ENCODE measurements at regions not wholly inside any gene's neighbourhood (a gene's known extent, or its start where the extent isn't known, plus 50 kb on each side); places are given as distances from the start of the nearest gene placed in this dataset.

- Mint-ChIP-seq H3K27me3 (ENCODE audit: low read depth) (no peaks in the 10 kb centered on the region), H3K4me1 (peaks cover 22% of the 10 kb centered on the region), H3K9me3 (peaks cover 8% of the 10 kb centered on the region), H3K4me3 (no peak overlapping the region), H3K36me3 (ENCODE audit: low read depth) (no peaks in the 10 kb centered on the region), H3K27ac (ENCODE audit: unreplicated experiment) (peak overlapping the region; percentile 45)
- no peak for TF ChIP-seq CTCF (conservative IDR thresholded peaks at IDR 0.05)
- DNase-seq (ENCODE audit: low read depth, low spot score) = no peak
Observed at GRCh38 chr20:17803765-17804164, 104.0 kb downstream of the BANF2 start.

- Mint-ChIP-seq H3K4me3 (no peak overlapping the region), H3K27me3 (ENCODE audit: low read depth) (peaks cover 2% of the 10 kb centered on the region), H3K4me1 (no peaks in the 10 kb centered on the region), H3K36me3 (ENCODE audit: low read depth) (no peaks in the 10 kb centered on the region), H3K9me3 (peaks cover 9% of the 10 kb centered on the region), H3K27ac (ENCODE audit: unreplicated experiment) (no peak overlapping the region)
- DNase-seq (ENCODE audit: low read depth, low spot score) = no peak
- TF ChIP-seq CTCF (conservative IDR thresholded peaks at IDR 0.05) = no peak
Observed at GRCh38 chr20:17799575-17800227, 99.9 kb downstream of the BANF2 start.

DNA sequence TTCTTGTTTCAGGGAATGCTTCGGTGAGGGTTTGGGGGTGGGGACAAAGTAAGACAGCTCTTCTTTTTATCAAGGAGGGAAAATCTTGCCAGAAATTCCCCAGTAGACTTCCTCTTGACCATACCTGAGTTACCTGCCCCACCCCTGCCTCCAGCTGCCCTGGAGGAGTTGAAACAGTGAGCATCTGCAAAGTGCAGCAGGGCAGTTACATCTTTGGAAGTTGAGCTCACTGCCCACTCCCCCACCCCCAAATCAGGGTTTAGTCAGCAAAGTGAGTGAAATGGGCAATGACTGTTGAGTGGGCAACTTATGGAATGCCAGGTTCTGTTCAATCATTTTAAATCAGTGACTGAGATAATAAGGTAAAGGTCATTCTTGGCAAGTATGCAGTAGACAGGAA is 98.8 kb downstream of the BANF2 start:
- TF ChIP-seq CTCF (conservative IDR thresholded peaks at IDR 0.05) = no peak
- Mint-ChIP-seq H3K4me1 (no peaks in the 10 kb centered on the region), H3K4me3 (no peak overlapping the region), H3K27ac (ENCODE audit: unreplicated experiment) (no peak overlapping the region), H3K36me3 (ENCODE audit: low read depth) (no peaks in the 10 kb centered on the region), H3K9me3 (peaks cover 9% of the 10 kb centered on the region), H3K27me3 (ENCODE audit: low read depth) (peaks cover 2% of the 10 kb centered on the region)
- no peak for DNase-seq (ENCODE audit: low read depth, low spot score)

DNA sequence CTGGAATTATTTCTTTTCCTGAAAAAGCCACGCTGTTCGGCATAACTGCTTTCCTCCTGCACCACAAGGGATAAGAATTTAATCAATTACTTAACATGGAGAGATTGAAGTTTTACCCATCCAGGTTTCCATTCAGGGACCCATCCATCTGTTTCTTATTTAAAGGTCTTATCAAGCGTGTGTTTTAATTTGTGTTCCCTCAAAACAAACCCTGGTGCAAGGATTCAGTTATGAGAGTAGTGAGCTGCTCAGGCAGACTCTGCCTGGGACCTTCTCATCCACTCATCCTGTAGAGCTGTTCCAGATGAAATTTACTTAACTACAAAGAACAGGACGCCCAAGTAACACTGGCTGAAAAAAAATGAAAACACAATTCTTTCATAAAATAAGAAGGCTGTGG is 97.8 kb downstream of the BANF2 start:
- peaks cover 2% of the 10 kb centered on the region for H3K27me3 Mint-ChIP-seq (ENCODE audit: low read depth)
- no peak for TF ChIP-seq CTCF (conservative IDR thresholded peaks at IDR 0.05)
- DNase-seq (ENCODE audit: low read depth, low spot score) = no peak
- H3K9me3 Mint-ChIP-seq = peaks cover 9% of the 10 kb centered on the region
- H3K4me1 Mint-ChIP-seq = no peaks in the 10 kb centered on the region
- no peak overlapping the region for H3K4me3 Mint-ChIP-seq
- no peaks in the 10 kb centered on the region for H3K36me3 Mint-ChIP-seq (ENCODE audit: low read depth)
- H3K27ac Mint-ChIP-seq (ENCODE audit: unreplicated experiment) = no peak overlapping the region

DNA sequence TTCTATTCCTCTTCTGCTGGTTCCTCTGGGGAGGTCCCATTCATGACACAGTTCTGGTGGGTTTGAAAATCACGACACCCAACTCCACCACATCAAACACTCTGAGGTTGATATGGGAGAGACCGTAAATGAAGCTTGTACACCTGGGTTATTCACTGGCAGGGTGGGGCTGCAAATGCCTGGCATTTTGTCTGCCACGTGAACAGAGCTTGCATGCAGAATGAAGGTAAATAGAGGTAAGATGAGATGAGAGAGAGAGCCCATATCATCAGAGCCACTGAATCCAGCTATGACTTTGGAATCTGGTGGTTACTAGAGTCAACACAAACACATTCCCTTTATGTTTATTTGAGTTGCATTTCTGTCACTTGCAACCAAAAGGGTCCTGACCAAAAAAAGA is 97.4 kb downstream of the BANF2 start:
- H3K4me3 Mint-ChIP-seq = no peak overlapping the region
- no peaks in the 10 kb centered on the region for H3K4me1 Mint-ChIP-seq
- TF ChIP-seq CTCF (conservative IDR thresholded peaks at IDR 0.05) = no peak
- DNase-seq (ENCODE audit: low read depth, low spot score) = no peak
- H3K9me3 Mint-ChIP-seq = peaks cover 9% of the 10 kb centered on the region
- no peaks in the 10 kb centered on the region for H3K36me3 Mint-ChIP-seq (ENCODE audit: low read depth)
- peaks cover 2% of the 10 kb centered on the region for H3K27me3 Mint-ChIP-seq (ENCODE audit: low read depth)
- no peak overlapping the region for H3K27ac Mint-ChIP-seq (ENCODE audit: unreplicated experiment)

Measured in neural crest cell (in vitro differentiated cells).